ENCODE measurements at regions not wholly inside any gene's neighbourhood (a gene's known extent, or its start where the extent isn't known, plus 50 kb on each side); places are given as distances from the start of the nearest gene placed in this dataset.
"Not testable (repeated sequence)": the region's sequence is repeated elsewhere in the genome, so short reads cannot be mapped to it uniquely, and the experiment has no call there.

- H4K91ac ChIP-seq (replicated peaks; ENCODE audit: insufficient read length, low read length); H2AFZ ChIP-seq (ENCODE audit: low read length); H2AK5ac ChIP-seq (ENCODE audit: low read depth, low read length); H3K9ac ChIP-seq (replicated peaks in 1 of 4; ENCODE audit: extremely low read depth in 1 of 4, low read depth in 3 of 4, low read length in 3 of 4); H3K56ac ChIP-seq (replicated peaks; ENCODE audit: insufficient read length, low read depth, low read length); DNase-seq (ENCODE audit: low read depth in 1 of 2, low spot score in 2 of 2); H2BK15ac ChIP-seq (ENCODE audit: low read length); CTCF ChIA-PET (ENCODE audit: partially characterized antibody); H4K5ac ChIP-seq (ENCODE audit: insufficient read length, low read depth, low read length); H3K9me3 ChIP-seq (ENCODE audit: insufficient read depth in 2 of 2, low read depth in 1 of 2, low read length in 1 of 2); H3K23me2 ChIP-seq (ENCODE audit: low read depth, low read length); H3K14ac ChIP-seq (ENCODE audit: insufficient read length); H3K27me3 ChIP-seq (replicated peaks in 1 of 4; ENCODE audit: control insufficient read depth in 3 of 4, extremely low read depth in 1 of 4, insufficient read depth in 3 of 4, low read length in 3 of 4); H2BK120ac ChIP-seq (replicated peaks; ENCODE audit: low read depth, low read length); H3K4me1 ChIP-seq (replicated peaks in 1 of 4; ENCODE audit: control insufficient read depth in 3 of 4, insufficient read depth in 4 of 4, low read length in 3 of 4); H3K79me1 ChIP-seq (ENCODE audit: low read depth, low read length); H3K36me3 ChIP-seq (ENCODE audit: control insufficient read depth in 2 of 4, insufficient read depth in 4 of 4, low read length in 3 of 4); H3K27ac ChIP-seq (ENCODE audit: low read depth, low read length); H3K4me3 ChIP-seq (ENCODE audit: extremely low read depth in 1 of 4, insufficient read depth in 2 of 4, low read depth in 3 of 4, low read length in 4 of 4); H3K18ac ChIP-seq (ENCODE audit: extremely low read depth, low read length); POLR2A ChIA-PET (ENCODE audit: partially characterized antibody); H2BK5ac ChIP-seq (ENCODE audit: low read depth, low read length); FAIRE-seq; H3K79me2 ChIP-seq (ENCODE audit: control insufficient read depth in 1 of 2, insufficient read depth in 2 of 2, low read length in 2 of 2); H3K23ac ChIP-seq (ENCODE audit: insufficient read length); H4K8ac ChIP-seq (ENCODE audit: extremely low read depth, insufficient read depth, low read length); H2BK12ac ChIP-seq (ENCODE audit: low read depth, low read length); H3K4me2 ChIP-seq (ENCODE audit: insufficient read depth in 1 of 2, low read depth in 2 of 2, low read length in 2 of 2); H3K4ac ChIP-seq (replicated peaks; ENCODE audit: insufficient read length, low read depth, low read length); H2BK20ac ChIP-seq (ENCODE audit: low read length); H4K20me1 ChIP-seq (replicated peaks in 1 of 2; ENCODE audit: control insufficient read depth in 1 of 2, insufficient read depth in 2 of 2, low read length in 2 of 2): not testable (repeated sequence)
- WGBS, 2 experiments (ENCODE audit: extremely low coverage in 1 of 2, insufficient coverage in 1 of 2, insufficient read length in 1 of 2, insufficient replicate concordance in 2 of 2, low coverage in 1 of 2, low lambda C conversion rate in 2 of 2, missing lambda C conversion rate in 1 of 2), result 91% methylated on average over 13 of the region's 27 CpGs; no CpG with 5 or more reads in 1 of the 2 experiments
Observed at GRCh38 chr16:88186889-88187870, 195.6 kb upstream of the ZNF469 start.

Measured in H1 (cell line).